ENCODE measurements at regions not wholly inside any gene's neighbourhood (a gene's known extent, or its start where the extent isn't known, plus 50 kb on each side); places are given as distances from the start of the nearest gene placed in this dataset.

DNA sequence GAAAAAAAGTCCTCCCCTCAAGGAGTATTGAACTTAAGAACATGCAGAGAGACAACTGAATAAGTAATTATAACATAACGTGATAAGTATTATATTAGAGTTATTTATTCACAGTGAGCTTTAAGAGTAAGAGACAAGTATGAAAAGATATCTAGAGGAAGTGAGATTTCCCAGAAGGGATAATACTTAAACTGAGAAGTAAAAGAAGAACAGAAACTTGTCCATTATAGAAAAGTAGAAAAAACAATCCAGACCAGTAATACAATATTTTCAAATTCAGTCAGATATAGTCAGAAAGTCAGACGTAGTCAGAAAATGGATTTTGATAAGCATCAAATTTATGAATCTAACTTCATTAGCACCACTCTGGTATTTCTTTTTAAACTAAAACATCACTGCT, 613.0 kb upstream of the CCNG1 start:
- no peak overlapping the region for H3K4me3 ChIP-seq
- WGBS, 3 donors: 64 to 78% (median 65%) methylated on average over 2 of the region's 2 CpGs
- H3K27me3 ChIP-seq: no peaks in the 10 kb centered on the region
- TF ChIP-seq, protein P1, sequence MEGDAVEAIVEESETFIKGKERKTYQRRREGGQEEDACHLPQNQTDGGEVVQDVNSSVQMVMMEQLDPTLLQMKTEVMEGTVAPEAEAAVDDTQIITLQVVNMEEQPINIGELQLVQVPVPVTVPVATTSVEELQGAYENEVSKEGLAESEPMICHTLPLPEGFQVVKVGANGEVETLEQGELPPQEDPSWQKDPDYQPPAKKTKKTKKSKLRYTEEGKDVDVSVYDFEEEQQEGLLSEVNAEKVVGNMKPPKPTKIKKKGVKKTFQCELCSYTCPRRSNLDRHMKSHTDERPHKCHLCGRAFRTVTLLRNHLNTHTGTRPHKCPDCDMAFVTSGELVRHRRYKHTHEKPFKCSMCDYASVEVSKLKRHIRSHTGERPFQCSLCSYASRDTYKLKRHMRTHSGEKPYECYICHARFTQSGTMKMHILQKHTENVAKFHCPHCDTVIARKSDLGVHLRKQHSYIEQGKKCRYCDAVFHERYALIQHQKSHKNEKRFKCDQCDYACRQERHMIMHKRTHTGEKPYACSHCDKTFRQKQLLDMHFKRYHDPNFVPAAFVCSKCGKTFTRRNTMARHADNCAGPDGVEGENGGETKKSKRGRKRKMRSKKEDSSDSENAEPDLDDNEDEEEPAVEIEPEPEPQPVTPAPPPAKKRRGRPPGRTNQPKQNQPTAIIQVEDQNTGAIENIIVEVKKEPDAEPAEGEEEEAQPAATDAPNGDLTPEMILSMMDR (IDR thresholded peaks at IDR 0.05): no peak
- TF ChIP-seq EP300 (IDR thresholded peaks at IDR 0.05) (no peak), POLR2A (IDR thresholded peaks at IDR 0.05) (no peak)
- H3K27ac ChIP-seq: no peak overlapping the region
- intact Hi-C loops (cut with DNase I): no loop called here
- H3K4me1 ChIP-seq (ENCODE audit: insufficient read depth): no peaks in the 10 kb centered on the region
- H3K9me3 ChIP-seq: no peaks in the 10 kb centered on the region
- H3K36me3 ChIP-seq: no peaks in the 10 kb centered on the region
- no peak for DNase-seq

DNA sequence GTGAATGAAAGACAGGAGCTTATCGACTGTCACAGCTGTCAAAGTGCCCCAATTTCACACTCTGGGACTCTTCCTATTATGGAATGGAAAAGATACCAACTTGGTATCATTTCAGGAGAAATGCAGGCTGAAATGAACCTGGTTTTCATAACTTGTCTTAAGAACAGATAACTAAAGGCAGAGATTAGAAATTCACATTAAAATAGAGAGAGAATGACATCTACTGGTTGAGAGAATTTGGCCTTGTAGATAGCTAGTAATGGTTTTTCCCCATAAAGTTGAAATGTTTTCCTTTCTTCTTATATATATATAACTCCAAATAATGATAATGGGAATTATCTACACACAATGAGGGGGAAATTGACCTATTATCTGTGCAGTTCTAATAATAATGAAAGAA, 600.2 kb upstream of the CCNG1 start:
- no peak overlapping the region for H3K27ac ChIP-seq
- H3K36me3 ChIP-seq: no peaks in the 10 kb centered on the region
- no peaks in the 10 kb centered on the region for H3K4me1 ChIP-seq (ENCODE audit: insufficient read depth)
- TF ChIP-seq, protein P1 (IDR thresholded peaks at IDR 0.05): no peak
- TF ChIP-seq POLR2A (IDR thresholded peaks at IDR 0.05) (no peak), EP300 (IDR thresholded peaks at IDR 0.05) (no peak)
- no peak for DNase-seq
- H3K27me3 ChIP-seq: no peaks in the 10 kb centered on the region
- WGBS, 3 donors: 77 to 89% (median 78%) methylated on average over 1 of the region's 1 CpG
- H3K4me3 ChIP-seq: no peak overlapping the region
- H3K9me3 ChIP-seq: no peaks in the 10 kb centered on the region
- intact Hi-C loops (cut with DNase I): loop anchor here in 1 of 4 donors (5.0 kb wide), 1 partner anchor 570 kb away; no protein-coding TSS in a partner anchor

DNA sequence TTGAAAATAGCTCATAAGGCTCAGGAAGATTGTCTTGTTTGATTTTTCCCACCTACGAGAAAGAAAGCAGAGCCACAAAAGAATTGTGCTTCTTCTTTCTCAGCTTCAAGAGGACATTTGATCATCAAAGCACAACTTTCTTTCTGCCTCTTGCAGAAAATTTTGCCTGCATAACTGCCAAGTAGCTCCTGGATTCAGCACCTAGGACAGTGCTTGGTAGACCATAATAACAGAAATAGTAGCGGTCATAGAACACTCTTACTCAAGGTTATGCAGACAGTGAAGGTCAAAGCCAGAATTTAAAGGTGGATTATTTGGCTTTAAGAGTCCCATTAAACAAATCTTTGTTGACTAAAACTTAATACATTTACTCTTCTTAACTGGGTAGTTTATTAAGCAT, 594.7 kb upstream of the CCNG1 start:
- Histone ChIP-seq H3K9me3 (no peaks in the 10 kb centered on the region), H3K4me3 (no peak overlapping the region), H3K27me3 (no peaks in the 10 kb centered on the region), H3K27ac (no peak overlapping the region), H3K4me1 (ENCODE audit: insufficient read depth) (no peaks in the 10 kb centered on the region), H3K36me3 (no peaks in the 10 kb centered on the region)
- DNase-seq: no peak
- TF ChIP-seq, protein P1 (IDR thresholded peaks at IDR 0.05): no peak
- no peak for TF ChIP-seq POLR2A (IDR thresholded peaks at IDR 0.05)
- TF ChIP-seq EP300 (IDR thresholded peaks at IDR 0.05): no peak
- intact Hi-C loops (cut with DNase I): no loop called here
- WGBS, 3 donors: 32 to 38% (median 33%) methylated on average over 2 of the region's 2 CpGs

DNA sequence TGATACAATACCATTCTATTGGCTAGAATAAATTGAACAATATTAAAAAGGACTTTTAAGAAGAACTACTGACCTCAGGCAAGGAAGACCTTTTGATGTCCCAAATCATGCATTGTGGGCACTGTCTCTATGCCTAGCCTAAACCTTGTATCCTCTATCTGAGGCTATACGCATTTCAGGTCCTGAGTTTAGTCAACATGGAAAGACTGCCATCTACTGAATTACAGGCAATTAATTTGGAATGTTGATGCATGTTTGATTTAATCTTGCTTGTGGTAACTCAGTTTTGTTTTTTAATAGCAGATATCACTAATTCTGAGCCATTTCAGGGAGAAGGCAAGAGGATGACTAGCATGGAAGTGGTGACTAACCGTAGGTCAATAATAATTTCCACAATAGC, 585.3 kb upstream of the CCNG1 start:
- no peaks in the 10 kb centered on the region for H3K27me3 ChIP-seq
- no peak overlapping the region for H3K4me3 ChIP-seq
- no peak overlapping the region for H3K27ac ChIP-seq
- DNase-seq: no peak
- WGBS, 3 donors: 90 to 93% (median 91%) methylated on average over 2 of the region's 2 CpGs
- no peaks in the 10 kb centered on the region for H3K36me3 ChIP-seq
- no peaks in the 10 kb centered on the region for H3K9me3 ChIP-seq
- intact Hi-C loops (cut with DNase I): no loop called here
- TF ChIP-seq POLR2A (IDR thresholded peaks at IDR 0.05) (no peak), EP300 (IDR thresholded peaks at IDR 0.05) (no peak)
- TF ChIP-seq, protein P1 (IDR thresholded peaks at IDR 0.05): no peak
- no peaks in the 10 kb centered on the region for H3K4me1 ChIP-seq (ENCODE audit: insufficient read depth)

DNA sequence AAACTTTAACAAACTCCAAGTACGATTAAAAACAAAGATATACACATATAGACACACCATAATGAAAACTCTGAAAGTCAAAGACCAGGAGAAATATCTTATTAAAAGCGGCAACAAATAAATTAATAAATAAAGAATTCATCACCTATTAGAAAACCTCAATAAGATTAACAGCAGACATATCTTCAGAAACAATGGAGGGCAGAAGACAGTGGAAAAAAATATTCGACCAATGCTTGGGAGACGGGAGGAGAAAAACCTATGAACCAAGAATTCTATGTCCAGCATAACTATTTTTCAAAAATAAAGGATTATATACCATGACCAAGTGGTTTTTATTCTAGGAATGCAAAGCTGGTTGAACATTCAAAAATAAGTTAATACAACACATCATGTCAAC, 578.6 kb upstream of the CCNG1 start:
- 92% methylated on average over 4 of the region's 4 CpGs for WGBS, 3 donors
- H3K27ac ChIP-seq: no peak overlapping the region
- no peaks in the 10 kb centered on the region for H3K27me3 ChIP-seq
- H3K4me3 ChIP-seq: no peak overlapping the region
- intact Hi-C loops (cut with DNase I): no loop called here
- DNase-seq: no peak
- H3K4me1 ChIP-seq (ENCODE audit: insufficient read depth): no peaks in the 10 kb centered on the region
- H3K36me3 ChIP-seq: no peaks in the 10 kb centered on the region
- TF ChIP-seq, protein P1 (IDR thresholded peaks at IDR 0.05): no peak
- TF ChIP-seq EP300 (IDR thresholded peaks at IDR 0.05) (no peak), POLR2A (IDR thresholded peaks at IDR 0.05) (no peak)
- H3K9me3 ChIP-seq: no peaks in the 10 kb centered on the region

Data from ovary (tissue), 7 donors.